HG02571 (cell line): ENCODE measurements at regions not wholly inside any gene's neighbourhood (a gene's known extent, or its start where the extent isn't known, plus 50 kb on each side); places are given as distances from the start of the nearest gene placed in this dataset.

Experiments used
- ATAC-seq: cut with Tn5 transposase; IDR thresholded peaks from one replicate; pipeline ENCODE4 v1.9.1; 2021; ENCODE audit warnings: mild to moderate bottlenecking, moderate library complexity; ENCODE audit not compliant: unreplicated experiment

DNA sequence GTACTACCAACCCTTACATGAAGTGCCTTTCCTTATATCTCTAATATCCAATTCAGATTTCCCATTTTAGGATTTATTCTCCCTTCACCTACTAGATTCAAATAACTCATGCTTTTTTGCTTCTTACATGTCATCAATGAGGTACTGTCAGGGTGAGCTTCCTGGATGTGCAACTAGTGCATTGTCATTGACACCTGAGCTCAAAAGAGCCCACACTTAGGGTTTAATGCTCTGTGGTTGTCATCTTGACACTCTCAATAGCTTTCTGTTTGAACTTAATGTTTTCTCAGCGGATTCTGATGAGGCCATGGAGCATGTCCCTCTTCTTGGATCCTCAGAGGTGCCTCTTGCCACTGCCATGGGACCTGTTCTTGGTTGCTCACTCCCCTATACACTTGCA is 1033.3 kb upstream of the EYS start:
- no peak for ATAC-seq

DNA sequence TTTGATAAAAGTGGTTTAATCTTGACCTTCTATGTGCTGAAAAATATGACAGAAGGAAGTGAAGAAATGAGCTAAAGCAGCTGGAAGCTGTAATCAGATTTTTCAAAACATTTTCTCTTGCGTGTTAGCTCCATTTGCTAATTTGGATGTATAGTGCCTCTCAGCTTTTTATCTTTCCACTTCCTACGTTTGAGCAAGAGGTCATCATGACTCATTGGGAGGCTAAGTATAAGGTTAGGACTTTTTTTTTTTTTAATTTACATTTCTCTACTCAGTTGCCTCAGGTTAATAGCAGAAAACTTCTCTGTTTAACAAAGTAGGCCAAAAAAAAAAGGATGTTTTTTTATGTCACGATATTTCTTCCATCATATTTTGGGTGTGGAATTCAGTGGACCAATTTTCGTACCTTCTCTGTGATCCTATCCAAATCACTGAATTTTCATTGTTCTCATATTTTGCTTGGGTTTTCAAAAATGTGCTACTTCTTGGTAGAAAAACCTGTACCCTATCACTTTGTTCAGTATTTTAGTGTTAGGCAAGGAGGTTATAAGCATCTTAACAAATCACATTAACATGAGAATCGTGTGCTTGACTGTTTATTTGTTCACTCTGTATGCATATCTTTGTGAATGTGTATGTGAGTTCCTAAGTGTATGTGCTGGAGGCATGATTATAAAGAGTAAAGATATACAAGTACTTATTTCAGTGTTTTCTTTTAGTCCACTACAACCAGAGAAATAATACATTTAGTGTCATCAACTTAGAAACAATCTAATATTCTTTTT is 1028.3 kb upstream of the EYS start:
- ATAC-seq = no peak

DNA sequence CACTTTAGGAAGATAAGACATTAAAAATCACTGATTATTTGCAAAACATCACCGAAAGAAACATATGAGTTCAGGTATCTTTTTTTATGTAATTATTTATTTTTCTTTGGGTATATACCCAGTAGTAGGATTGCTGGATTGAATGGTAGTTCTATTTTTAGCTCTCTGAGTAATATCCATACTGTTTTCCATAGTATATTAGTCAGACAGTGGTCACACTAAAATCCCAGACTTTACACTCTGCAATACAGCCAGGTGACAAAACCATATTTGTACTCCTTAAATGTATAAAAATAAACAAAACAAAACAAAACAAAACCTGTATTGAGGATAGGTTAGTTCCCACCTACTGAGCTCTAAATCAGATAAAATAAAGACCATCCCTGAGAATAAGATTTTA is 1024.3 kb upstream of the EYS start:
- ATAC-seq = no peak

DNA sequence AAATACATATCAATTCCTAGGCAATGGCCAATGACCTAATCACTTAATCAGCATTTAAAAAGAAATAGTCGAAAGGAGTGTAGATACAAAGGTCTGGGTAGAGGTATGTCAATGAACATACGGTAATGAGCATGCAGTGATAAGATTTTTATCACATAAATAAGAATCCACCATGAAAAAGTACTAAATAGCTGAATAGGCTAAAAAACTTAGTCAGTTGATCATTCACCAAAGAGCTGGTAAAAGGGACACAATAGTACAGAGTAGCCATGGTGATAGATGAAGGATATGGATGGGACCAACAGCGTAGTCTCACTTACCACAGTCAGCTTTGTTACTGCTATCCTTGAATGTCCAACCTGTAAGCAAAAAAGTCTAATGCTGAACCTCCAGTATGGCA is 1018.6 kb upstream of the EYS start:
- no peak for ATAC-seq

DNA sequence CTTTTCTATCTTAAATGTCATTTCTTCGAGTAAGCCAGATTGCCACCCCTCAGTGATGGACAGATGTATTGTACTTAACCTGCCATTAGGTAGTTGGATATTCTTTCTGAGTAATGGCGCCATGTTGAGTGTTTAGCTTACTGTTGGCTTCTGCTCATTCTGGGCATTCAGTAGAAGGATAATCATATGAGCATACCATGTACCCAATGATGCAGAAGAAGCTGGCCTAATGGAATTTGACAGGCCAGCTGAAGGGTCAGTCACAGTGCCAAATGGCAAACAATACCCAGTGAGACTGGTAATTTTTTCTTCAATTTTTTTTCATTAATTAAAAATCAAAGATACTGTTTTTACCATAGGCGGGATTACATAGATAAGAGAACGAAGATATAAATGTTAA is 1010.8 kb upstream of the EYS start:
- no peak for ATAC-seq

DNA sequence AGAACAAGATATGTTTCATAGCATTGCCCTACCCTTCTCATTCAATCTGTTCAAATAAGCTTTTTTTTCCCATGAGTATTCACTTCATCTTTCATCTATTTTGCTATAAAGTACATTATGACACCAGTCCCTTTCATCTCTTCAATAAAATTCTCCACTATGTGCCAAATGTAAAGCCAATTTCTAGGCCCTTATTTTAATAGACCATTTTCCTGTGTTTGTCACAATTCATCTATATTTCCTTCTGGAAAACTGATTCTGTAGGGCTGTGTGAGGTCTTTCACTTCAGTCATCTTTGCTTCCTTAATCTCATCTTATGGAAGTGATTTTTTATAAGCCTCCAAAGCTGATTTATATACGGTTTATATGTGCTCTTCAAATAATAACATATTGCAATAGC is 992.4 kb upstream of the EYS start:
- no peak for ATAC-seq

DNA sequence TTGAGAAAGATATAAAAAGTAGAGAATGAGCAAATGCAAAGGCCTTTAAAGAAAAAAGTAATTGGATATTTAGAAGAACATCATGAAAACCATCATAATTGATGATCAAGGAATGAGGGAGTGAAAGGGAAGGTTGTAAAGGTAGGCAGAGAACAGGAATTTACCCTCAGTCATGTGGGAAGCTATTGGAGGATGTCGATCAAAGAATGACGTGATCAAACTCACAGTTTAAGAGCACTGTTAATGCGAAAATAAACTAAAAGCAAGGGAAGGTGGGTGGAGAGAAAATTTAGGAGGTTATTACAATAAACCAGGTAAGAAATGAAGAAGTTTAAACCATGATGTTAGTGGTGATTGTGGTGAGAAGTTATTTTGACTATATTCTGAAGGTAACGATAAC is 982.6 kb upstream of the EYS start:
- no peak for ATAC-seq

DNA sequence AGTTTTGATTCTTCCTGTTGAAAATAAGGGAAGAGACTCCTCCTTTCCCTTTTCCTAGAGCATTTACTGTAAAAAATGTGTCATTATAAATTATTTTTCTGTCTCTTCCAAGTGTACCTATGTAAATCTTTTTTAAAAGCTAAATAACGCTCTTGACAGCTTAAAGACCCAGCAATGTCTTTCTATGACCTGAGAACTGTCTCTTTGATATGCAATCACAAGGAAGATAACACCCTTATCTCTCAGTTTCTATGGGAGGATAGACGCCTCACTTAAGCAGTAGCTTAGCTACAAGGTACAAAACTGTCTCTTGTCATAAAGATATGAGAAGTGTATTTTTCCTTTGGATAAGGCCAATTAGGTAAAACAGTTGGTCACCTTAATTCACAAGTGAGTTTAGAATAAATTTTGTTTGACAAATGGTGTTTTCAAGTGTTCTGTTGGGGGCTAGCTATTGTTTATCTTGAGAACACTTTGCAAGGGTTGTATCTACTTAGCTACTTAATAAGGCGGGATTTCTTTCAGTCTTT is 980.6 kb upstream of the EYS start:
- no peak for ATAC-seq

DNA sequence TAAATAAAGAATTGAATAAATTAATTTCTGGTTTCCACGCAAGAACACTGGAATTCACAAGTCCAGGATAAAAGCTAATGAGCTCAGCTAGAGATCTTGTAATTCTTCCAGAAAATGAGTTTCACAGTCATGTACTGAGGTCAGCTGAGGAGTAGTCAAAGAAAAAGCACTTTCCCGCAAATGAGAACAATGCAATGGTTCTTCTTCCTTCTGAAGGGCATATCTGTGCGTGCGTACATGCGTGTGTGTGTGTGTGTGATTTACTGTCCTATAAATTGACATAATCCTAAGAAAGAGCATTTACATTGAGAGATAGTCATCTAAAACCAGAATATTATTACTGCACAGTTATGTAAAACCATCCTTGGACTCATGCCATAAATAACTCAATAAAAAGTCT is 968.9 kb upstream of the EYS start:
- no peak for ATAC-seq

DNA sequence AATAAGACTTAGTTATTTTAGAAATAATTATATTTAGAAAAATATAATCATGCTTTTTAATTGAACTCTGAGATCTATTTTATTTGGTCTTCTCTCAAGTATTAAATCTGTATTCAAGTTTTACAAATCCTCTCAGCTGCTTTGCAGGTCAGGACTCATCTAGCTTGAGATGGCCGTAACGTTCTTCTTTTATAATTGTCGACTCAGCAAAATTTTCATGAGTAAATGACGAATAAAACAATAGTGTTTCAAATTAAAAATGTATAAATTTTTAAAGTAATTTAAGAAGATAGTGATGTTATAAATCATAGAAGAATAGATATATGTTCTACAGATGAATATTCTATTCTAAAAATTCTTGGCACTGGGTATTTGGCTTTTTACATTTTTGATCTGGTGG is 957.1 kb upstream of the EYS start:
- no peak for ATAC-seq

DNA sequence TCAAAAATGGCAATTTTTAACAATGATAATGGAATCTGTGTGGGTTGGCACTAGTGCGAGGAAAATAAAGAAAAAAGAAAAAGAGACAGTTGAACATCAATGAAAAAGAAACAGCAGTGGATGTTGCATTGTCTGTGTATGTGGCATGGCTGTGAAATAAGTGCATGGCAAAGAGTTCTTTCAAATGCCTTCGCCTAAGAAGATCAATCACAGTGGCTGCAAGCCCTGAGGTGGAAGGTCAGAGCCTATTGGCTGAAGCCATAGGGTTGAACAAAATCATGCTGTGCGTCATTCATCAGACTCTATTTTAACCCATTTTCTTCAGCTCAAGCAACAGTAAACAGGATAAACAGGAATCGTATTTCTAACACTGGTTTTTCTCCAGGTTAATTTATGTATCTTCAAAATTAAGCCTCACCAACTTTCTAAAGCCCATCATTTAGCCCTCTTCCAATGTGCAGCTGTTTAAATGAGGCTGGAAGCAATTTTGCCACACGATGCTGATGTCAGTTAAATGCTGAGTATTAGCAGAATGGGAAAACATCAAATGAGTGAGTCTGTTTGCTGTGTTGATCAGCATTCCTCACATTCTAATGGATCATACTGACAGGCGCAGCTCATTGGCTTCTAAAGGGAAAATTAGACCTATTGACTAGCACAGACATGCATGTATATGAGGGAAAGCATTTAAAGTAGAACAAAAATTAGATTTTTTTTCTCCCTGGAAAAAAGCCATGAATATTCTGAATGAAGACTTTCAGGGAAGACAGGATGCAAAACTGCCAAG is 955.9 kb upstream of the EYS start:
- ATAC-seq = no peak

DNA sequence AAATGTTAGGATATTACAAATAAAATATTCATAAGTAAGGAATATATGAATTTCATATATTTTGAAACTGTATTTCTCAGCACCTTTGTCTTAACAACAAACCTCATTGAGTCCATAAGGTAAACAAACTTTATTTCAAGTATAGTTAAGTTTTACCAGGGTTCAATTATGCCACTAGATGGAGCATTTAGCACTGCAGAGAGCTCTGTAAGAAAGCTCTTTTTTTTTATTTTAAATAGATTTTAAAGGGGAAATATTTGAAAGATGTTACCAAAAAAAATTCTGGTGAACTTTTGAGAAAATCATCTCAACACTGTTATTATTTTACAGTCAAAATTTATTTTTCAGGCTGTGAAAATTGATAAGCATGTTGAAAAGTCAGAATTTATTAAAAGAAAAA is 955.2 kb upstream of the EYS start:
- ATAC-seq = no peak

DNA sequence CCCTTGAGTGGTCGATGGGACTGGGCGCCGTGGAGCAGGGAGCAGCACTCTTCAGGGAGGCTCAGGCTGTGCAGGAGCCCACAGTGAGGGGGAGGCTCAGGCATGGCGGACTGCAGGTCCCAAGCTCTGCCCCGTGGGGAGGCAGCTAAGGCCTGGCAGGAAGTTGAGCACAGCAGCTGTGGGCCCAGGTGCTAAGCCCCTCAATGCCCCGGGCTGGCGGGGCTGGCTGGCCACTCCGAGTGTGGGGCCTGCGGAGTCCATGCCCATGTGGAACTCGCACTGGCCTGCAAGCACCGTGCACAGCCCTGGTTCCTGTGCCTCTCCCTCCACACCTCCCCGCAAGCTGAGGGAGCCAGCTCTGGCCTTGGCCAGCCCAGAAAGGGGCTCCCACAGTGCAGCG is 948.4 kb upstream of the EYS start:
- ATAC-seq = no peak

DNA sequence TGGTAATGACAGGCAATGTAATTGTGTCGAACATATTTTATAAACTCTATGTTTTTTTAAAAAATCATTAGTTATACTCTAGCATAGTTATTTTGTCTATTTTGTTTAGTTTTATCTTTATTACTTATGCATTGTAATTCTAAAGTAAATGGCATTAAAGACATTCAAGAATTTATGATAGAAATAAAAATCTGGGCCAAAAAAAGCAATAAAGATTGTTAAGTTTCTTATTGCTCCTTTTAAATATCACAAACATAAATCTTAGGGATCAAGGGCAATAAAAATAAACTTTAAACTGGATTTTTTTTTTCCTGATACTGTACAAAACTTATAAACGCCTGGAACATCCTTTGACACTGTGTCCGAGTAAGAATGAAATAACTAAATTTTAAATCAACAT is 931.5 kb upstream of the EYS start:
- no peak for ATAC-seq

DNA sequence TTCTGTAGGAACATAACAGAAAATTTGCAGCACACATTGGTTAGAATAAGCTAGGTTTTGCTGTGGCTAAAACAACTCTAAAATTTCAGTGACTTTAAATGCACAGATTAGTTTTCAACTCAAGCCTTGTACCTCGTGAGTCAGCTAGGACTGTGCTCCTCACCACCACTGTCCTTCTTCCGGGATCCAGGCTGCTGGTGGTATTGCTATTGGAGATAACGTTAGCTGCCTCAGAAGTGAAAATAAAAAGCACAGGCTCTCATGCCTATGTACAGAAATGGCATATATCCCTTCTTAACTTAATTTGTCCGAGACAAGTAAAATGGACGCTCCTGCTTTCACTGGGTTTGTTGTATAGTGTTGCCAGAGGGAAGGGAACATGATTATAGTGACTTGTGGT is 931.1 kb upstream of the EYS start:
- no peak for ATAC-seq

DNA sequence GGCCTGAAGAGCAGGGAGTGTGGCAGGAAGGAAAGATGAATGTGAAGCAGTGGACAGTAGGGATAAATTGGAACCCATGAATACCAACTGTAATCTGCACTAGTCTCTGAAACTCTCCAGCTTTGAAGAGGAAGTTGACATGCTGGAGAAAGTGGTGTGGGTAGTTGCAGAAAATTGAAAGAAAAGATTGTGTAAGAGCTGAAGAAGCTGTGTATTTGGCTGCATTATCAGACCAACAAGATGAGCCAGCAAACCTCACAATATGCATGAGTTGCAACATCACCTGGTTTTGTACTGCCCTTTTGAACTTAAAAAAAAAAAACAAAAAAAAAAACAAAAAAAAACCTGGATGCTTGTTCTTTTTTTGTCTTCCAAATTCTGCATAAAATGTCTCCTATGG is 921.9 kb upstream of the EYS start:
- ATAC-seq = no peak

DNA sequence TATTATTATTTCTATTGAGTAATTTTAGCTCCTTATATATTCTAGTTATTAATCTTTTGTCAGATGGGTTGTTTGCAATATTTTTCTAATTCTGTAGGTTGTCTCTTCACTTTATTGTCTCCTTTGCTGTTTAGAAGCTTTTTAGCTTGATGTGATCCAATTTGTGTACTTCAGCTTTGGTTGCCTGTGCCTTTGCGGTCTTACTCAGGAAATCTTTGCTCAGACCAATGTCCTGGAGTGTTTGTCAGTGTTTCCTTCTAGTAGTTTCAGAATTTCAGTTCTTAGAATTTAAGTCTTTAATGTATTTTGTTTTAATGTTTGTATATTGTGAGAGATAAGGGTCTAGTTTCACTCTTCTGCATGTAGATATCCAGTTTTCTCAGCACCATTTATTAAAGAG is 916.0 kb upstream of the EYS start:
- no peak for ATAC-seq

DNA sequence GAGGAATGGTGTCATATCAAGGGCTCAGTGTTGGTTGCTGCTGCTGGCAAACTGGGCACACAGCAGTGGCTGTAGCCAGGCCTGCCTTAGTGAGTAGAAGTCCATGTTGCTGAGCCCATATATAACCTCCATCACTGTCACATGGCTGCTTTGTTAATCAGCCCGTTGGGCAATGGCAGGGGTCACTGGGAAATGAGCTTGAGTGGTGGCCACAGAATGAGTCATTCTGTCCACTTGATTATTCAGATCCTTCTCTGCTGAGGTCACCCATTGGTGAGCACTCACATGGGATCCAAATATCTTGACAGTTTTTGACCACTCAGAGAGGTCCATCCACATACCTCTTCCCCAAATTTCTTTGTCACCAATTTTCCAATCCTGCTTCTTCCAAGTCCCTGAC is 898.9 kb upstream of the EYS start:
- no peak for ATAC-seq

DNA sequence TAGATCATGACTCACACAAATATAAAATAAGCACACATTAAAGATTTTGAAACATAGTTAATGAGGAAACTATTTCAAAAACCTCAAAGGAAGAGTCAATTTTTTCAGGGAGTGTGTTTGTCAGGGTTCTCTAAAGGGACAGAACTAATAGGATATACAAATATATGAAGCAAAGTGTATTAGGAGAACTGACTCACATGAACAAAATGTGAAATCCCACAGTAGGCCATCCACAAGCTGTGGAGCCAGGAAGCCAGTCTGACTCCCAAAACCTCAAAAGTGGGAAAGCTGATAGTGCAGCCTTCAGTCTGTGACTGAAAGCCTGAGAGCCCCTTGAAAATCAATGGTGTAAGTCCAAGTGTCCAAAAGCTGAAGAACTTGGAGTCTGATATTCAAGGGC is 898.0 kb upstream of the EYS start:
- ATAC-seq = no peak

DNA sequence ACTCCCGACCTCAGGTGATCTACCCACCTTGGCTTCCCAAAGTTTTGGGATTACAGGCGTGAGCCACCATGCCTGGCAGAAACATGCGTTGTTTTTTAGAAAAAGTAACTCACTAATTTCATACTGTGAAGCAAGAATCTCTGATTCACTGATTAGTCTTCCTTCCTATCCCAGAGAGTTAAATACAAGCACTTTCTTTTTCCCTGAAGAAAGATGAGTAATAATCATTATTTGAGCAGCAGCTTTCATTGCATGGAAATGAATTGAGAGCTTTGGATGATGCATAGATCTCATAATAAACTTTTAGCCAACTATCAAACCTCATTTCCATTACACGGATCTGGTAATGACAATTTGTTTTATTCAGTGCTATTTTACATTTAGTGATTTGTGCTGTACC is 892.5 kb upstream of the EYS start:
- ATAC-seq = no peak

DNA sequence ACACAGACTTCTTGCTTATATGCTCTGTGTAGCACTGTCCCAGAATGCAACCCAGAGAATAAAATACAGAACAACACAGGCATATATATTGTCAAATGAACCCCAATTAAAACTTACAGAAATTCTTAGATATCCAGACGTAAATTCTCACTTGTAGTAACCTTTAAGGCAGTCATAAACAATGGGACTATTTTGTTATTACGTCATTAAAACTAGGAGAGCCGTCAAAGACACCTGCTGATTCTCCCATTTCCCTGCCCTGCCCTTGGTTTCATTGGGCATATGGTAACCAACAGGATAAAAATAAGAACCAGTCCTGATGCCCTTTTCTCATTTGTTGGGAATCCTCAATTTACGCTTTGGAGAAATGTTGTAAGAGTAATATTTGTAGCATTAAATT is 871.3 kb upstream of the EYS start:
- no peak for ATAC-seq

DNA sequence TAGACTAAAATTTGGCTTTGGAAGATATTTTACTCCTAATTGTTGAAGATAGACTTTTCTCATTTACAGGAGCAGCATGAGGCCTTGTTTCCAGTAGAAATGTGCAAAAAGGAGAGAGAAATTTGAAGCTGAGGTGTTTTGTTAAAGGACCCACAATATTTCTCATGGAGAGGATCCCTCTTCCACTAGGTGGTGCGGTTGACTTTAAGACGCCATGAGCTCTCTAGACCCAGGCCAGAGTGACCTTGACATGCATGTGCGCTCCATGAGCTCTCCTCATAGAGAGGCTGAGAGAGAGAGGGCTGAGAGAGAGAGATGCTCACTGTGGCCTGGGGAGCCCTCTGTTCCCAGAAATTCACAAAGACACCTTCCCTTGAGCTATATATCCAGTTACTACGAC is 861.2 kb upstream of the EYS start:
- no peak for ATAC-seq
